RWPE1 (cell line): ENCODE measurements at regions not wholly inside any gene's neighbourhood (a gene's known extent, or its start where the extent isn't known, plus 50 kb on each side); places are given as distances from the start of the nearest gene placed in this dataset.
A peak's percentile ranks its signal among the peaks of the same experiment; 100 is the strongest.

ENCODE experiments used
- CTCF ChIA-PET: fragments of 350-600 bp; sonication (Branson Sonifier 250); formaldehyde crosslinking; extraction: SDS; loops from one replicate; lab custom pipeline; 2021; lab: Yijun Ruan, JAX
- POLR2A ChIA-PET: fragments of 400-600 bp; formaldehyde crosslinking; extraction: SDS; loops from one replicate; lab custom pipeline; 2020; ENCODE audit warnings: antibody characterized with exemption; ENCODE audit not compliant: low non-redundant PET; lab: Yijun Ruan, JAX
- DNase-seq: peaks from one replicate; pipeline ENCODE4 v3.0.0; 2012; ENCODE audit warnings: low spot score
- H3K27ac ChIP-seq: fragments of 450-650 bp; 2 replicates; pipeline ENCODE4 v1.5.1; 2017
- TF ChIP-seq, protein P1 (sequence below): fragments of 450-650 bp; conservative IDR thresholded peaks from 2 replicates; pipeline ENCODE4 v1.5.1; 2017; ENCODE audit warnings: low read depth, mild to moderate bottlenecking

DNA sequence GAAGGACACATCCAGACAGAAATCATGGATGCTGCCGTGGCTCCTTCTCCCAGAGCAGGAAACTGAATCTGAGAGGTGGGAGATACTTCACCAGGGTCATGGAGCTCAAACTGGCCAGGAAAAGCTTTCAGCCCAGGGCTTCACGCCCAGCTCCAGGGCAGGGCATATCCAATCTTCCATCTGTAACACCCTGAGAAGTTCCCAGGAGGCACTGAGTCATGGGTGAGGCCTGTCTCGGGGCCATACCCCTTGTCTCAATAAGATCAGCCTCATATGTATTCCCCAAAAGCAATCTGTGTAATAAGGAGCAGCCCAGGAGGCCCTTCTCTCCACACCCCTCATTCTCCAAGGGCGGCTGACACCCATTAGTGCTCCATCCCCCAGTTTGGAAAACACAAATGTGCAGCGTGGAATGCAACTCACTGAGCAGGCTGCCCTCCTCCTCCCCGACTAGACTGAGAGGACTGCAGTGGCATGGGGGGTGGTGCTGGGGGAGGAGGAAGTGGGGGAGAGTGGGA lies 439.3 kb upstream of the SULF2 start:
- ChIA-PET CTCF (interaction anchor here (0.6 kb wide), 1 partner anchor 434 kb away, joined by 4 read pairs; no protein-coding TSS in a partner anchor), POLR2A (no interaction called here)
- H3K27ac ChIP-seq, result no peak overlapping the region
- DNase-seq, result peak; percentile 34
- TF ChIP-seq, protein P1, sequence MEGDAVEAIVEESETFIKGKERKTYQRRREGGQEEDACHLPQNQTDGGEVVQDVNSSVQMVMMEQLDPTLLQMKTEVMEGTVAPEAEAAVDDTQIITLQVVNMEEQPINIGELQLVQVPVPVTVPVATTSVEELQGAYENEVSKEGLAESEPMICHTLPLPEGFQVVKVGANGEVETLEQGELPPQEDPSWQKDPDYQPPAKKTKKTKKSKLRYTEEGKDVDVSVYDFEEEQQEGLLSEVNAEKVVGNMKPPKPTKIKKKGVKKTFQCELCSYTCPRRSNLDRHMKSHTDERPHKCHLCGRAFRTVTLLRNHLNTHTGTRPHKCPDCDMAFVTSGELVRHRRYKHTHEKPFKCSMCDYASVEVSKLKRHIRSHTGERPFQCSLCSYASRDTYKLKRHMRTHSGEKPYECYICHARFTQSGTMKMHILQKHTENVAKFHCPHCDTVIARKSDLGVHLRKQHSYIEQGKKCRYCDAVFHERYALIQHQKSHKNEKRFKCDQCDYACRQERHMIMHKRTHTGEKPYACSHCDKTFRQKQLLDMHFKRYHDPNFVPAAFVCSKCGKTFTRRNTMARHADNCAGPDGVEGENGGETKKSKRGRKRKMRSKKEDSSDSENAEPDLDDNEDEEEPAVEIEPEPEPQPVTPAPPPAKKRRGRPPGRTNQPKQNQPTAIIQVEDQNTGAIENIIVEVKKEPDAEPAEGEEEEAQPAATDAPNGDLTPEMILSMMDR, result no peak

DNA sequence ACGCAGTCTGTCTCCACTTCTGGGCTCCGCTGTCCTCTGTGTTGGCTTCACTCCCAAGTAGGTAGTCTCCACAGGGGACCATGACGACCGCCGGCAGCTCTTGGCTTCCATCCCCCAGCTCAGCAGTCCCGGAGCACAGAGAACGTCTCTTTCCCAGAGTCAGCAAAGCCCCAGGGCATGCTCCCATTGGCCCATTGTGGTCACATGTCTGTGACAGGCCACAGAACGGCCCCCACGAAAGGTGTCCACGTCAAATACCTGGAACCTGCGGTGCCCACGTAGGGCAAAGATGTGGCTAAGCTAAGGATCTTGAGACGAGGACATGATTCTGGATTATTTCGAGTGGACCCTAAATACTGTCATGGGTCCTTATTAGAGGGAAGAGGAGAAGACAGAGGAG lies 438.4 kb upstream of the SULF2 start:
- ChIA-PET POLR2A (no interaction called here), CTCF (interaction anchor here (0.6 kb wide), 1 partner anchor 388 kb away, joined by 3 read pairs; no protein-coding TSS in a partner anchor)
- H3K27ac ChIP-seq, result no peak overlapping the region
- TF ChIP-seq, protein P1, result no peak
- no peak for DNase-seq

DNA sequence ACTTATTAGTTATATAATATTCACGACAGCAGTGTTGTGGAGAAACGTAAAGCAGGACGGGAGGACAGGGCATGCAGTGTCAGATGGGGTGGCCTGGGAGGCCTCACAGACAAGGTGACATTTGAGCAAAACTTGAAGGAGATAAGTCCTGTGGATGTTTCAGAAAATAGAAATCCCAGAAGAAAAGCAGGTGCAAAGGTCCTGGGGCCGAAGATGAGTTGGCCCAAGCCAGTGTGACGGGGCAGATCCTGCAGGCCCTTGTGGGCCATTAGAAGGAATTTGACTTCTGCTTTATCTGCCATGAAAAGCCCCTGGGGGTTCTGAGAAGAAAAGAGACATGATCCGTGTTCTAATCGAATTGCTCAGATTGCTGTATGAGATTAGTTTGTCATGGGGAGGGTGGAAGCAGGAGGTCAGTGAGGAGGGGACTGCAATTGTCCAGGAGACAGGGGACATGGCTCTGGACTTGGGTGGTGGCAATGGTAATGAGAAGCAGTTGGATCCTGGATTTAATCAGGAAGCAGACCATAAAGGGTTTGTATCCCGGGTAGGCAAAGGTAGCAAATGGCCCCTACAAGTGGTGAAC lies 437.4 kb upstream of the SULF2 start:
- ChIA-PET CTCF (no interaction called here), POLR2A (interaction anchor here (0.6 kb wide), 1 partner anchor 32 kb away, joined by 5 read pairs; no protein-coding TSS in a partner anchor)
- TF ChIP-seq, protein P1, result no peak
- no peak for DNase-seq
- H3K27ac ChIP-seq, result no peak overlapping the region

DNA sequence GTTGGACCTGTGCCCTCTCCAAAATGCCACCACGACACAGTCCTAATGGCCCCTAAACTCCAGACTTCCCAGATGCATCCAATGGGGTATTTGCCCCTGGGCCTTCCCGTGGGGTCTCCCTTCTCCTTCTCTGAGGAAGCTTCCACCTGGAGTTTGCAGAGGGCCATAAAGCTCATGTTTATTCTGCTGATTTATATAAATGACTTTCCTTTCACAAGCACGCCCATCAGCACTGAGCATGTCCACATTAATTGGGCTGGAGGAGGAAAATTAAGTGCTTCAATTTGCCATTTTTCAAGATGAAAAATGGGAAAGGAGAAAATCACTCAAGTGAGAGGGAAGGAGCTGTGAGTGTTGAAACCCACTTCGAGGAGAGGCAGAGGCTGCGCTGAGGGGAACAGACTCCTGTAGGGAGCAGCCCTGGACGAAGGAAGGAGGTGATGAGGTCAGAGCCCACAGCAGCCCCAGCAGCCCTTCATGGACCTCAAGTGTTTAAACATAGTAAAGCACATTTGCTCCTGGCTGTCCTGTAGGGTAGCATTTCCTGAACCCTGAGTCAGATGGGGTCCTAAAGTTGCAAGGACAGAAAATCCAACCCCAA lies 434.9 kb upstream of the SULF2 start:
- no peak for DNase-seq
- H3K27ac ChIP-seq, result no peak overlapping the region
- CTCF ChIA-PET, result interaction anchor here (0.5 to 0.7 kb wide), 2 partner anchors 407 to 740 kb away, joined by 3 to 4 read pairs; no protein-coding TSS in a partner anchor
- TF ChIP-seq, protein P1, result no peak
- POLR2A ChIA-PET, result no interaction called here

DNA sequence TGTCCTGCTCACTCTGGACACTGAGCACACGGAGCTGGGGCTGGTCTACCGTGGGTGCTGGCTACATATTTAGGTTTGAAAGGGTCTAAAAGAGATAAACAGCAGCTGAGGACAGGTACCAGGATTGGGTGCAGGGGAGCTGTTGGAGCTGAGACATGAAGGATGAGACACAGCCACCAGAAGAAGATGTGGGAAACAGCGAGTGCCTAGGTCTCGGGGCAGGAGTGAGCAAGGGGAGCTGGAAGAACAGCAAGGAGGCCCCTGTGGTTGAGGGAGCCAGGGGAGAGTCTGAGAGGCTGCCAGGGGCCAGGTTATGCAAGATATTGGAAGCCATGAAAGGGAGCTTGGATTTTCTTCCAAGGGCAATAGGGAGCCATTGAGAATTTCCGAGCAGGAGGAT lies 434.0 kb upstream of the SULF2 start:
- POLR2A ChIA-PET, result no interaction called here
- no peak for DNase-seq
- TF ChIP-seq, protein P1, result no peak
- no peak overlapping the region for H3K27ac ChIP-seq
- CTCF ChIA-PET, result no interaction called here

DNA sequence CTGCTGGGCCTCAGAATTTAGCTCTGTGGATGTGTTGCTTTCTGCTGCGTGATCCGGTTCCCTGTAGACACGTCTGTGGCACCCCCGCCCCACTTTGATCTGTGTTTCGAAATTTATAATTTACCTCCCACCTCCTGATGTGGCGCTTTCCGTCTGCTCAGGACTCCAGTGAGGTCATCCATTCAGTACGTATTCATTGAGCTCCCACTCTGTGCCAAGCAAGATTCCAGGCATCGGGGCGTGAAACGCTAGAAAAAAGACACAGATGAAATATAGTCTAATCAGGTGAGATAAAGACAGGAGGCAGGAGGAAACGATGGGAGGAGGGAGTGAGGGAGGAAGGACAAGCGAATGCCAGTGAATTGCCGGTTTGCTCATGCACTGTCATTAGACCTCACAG lies 431.9 kb upstream of the SULF2 start:
- CTCF ChIA-PET, result interaction anchor here (0.6 to 0.7 kb wide), 3 partner anchors 431 to 1401 kb away, joined by 4 to 5 read pairs (median 5); no protein-coding TSS in a partner anchor
- POLR2A ChIA-PET, result no interaction called here
- H3K27ac ChIP-seq, result no peak overlapping the region
- TF ChIP-seq, protein P1, result no peak
- DNase-seq, result no peak
